NCI-H187 (cell line): ENCODE measurements at regions not wholly inside any gene's neighbourhood (a gene's known extent, or its start where the extent isn't known, plus 50 kb on each side); places are given as distances from the start of the nearest gene placed in this dataset.
"Not testable (repeated sequence)": the region's sequence is repeated elsewhere in the genome, so short reads cannot be mapped to it uniquely, and the experiment has no call there.

Source experiments
- DNase-seq, 2 experiments: peaks; one replicate each; lab custom pipeline; 2025; lab: John Stamatoyannopoulos, UW

GRCh38 chr4:114249561-114249960 lies 270.1 kb upstream of the ARSJ start:
- no peak for DNase-seq

- DNase-seq, result no peak
Observed at GRCh38 chr4:114249976-114250375, 270.5 kb upstream of the ARSJ start.

GRCh38 chr4:114250439-114250891 lies 271.0 kb upstream of the ARSJ start:
- no peak for DNase-seq

GRCh38 chr4:114251020-114251419 lies 271.6 kb upstream of the ARSJ start:
- no peak for DNase-seq

GRCh38 chr4:114252499-114252898 lies 273.1 kb upstream of the ARSJ start:
- no peak for DNase-seq

GRCh38 chr4:114257501-114257900 lies 278.1 kb upstream of the ARSJ start:
- DNase-seq, result no peak

- DNase-seq, result not testable (repeated sequence)
Observed at GRCh38 chr4:114262421-114262820, 283.0 kb upstream of the ARSJ start.

GRCh38 chr4:114263233-114263632 lies 283.8 kb upstream of the ARSJ start:
- DNase-seq, result no peak

- DNase-seq, result no peak
Observed at GRCh38 chr4:114264452-114264851, 285.0 kb upstream of the ARSJ start.

GRCh38 chr4:114264877-114265291 lies 285.4 kb upstream of the ARSJ start:
- no peak for DNase-seq

- DNase-seq, result no peak
Observed at GRCh38 chr4:114265342-114265741, 285.9 kb upstream of the ARSJ start.

- no peak for DNase-seq
Observed at GRCh38 chr4:114267976-114268375, 288.5 kb upstream of the ARSJ start.

- no peak for DNase-seq
Observed at GRCh38 chr4:114271031-114271430, 291.6 kb upstream of the ARSJ start.

- DNase-seq, result no peak
Observed at GRCh38 chr4:114272226-114272625, 292.8 kb upstream of the ARSJ start.

GRCh38 chr4:114273238-114273637 lies 293.8 kb upstream of the ARSJ start:
- no peak for DNase-seq

GRCh38 chr4:114277690-114278089 lies 298.2 kb upstream of the ARSJ start:
- DNase-seq, result no peak

- no peak for DNase-seq
Observed at GRCh38 chr4:114279066-114279465, 299.6 kb upstream of the ARSJ start.

GRCh38 chr4:114279711-114280110 lies 300.3 kb upstream of the ARSJ start:
- no peak for DNase-seq

- DNase-seq, result no peak
Observed at GRCh38 chr4:114280645-114281044, 301.2 kb upstream of the ARSJ start.

- no peak for DNase-seq
Observed at GRCh38 chr4:114281164-114281960, 301.9 kb upstream of the ARSJ start.

GRCh38 chr4:114282937-114283336 lies 303.5 kb upstream of the ARSJ start:
- DNase-seq, result no peak

GRCh38 chr4:114284629-114285028 lies 305.2 kb upstream of the ARSJ start:
- no peak for DNase-seq

- no peak for DNase-seq
Observed at GRCh38 chr4:114286262-114286810, 306.9 kb upstream of the ARSJ start.
